Skin of body (tissue), 1 donor: ENCODE measurements at regions not wholly inside any gene's neighbourhood (a gene's known extent, or its start where the extent isn't known, plus 50 kb on each side); places are given as distances from the start of the nearest gene placed in this dataset.
"Not testable (repeated sequence)": the region's sequence is repeated elsewhere in the genome, so short reads cannot be mapped to it uniquely, and the experiment has no call there.

Experiments
- DNase-seq: peaks from one replicate; lab custom pipeline; 2025; lab: John Stamatoyannopoulos, UW

GRCh38 chr1:89436856-89437255, 73.0 kb downstream of the GBP6 start:
- no peak for DNase-seq

- DNase-seq: not testable (repeated sequence)
Observed at GRCh38 chr1:89438301-89438700, 74.4 kb downstream of the GBP6 start.

- no peak for DNase-seq
Observed at GRCh38 chr1:89440911-89441310, 77.1 kb downstream of the GBP6 start.

GRCh38 chr1:89444791-89445190, 79.8 kb upstream of the LRRC8B start:
- no peak for DNase-seq

GRCh38 chr1:89451011-89451410, 73.6 kb upstream of the LRRC8B start:
- no peak for DNase-seq

DNA sequence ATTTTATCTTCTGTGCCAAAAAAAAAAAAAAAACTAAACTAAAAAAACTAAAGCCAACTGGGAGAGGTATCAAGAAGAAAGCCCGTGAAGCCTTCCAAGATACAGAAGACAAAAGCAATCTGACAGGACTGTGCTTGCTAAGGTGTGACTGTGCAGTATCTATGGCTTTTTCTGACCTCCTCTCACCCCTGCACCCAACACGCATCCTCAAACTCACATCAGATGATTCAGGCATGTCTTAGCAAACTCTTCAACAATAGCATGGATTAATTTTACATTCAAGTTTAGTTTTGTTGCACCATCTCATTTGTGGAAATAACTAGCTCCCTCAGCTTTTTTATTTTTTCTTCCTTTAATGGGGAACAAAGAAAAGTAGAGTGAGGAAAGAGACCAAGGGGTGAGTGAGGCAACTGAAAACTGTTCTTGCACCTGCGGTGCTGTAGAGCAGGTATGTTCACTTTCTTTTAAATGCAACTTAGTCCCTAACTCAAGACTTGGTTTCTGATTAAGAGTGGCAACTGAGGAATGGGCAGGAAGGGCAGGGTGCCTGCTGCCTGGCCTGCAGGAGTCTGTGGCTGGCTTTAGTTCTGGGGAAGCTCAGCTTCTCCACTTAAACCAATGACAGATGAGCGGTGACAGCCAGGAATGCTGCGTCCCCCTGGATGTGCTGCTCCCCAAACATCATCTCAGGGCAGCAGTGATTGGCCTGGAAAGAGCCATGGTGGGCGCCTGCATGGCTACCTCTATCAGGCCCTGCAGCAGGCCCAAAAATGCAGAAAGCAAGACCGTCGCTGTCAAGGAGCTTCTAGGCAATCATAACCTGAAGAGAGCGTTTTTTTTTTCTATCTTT, 71.3 kb upstream of the LRRC8B start:
- DNase-seq: no peak

GRCh38 chr1:89454845-89455521, 69.6 kb upstream of the LRRC8B start:
- peak; percentile 9 for DNase-seq

- DNase-seq: no peak
Observed at GRCh38 chr1:89457046-89457445, 67.6 kb upstream of the LRRC8B start.

DNA sequence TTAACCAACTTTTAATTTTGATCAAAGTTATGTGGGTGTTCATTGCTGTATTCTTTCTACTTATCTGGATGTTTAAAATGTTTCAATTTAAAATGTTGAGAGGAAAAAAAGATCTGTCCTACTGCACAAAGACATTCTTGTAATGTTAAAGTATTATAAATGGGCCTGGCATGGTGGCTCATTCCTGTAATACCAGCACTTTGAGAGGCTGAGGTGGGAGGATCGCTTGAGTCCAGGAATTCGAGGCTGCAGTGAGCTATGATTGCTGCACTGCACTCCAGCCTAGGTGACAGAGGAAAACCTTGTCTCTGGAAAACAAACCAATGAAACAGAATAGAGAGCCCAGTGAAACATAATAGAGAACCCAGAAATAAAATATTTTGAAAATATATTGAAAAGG, 65.5 kb upstream of the LRRC8B start:
- no peak for DNase-seq

GRCh38 chr1:89460325-89460724, 64.3 kb upstream of the LRRC8B start:
- DNase-seq: no peak

DNA sequence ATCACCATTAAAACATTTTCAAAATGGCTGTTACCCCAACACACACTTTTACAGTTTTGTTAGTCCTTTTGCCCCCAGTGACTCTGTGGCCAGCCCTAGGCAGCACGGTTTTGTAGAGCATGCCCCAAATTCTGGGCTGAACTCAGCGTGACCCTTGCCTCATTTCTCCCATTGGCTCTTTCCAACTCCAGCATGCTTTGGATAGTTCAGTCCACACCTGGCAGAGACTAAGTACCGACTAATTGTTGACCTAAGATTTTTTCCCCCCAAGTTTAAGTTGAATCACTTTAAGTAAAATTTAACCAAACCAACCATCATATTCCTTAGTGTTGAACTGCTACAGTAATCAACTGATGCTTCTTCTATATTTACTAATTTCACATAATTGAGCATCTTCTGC, 62.4 kb upstream of the LRRC8B start:
- no peak for DNase-seq

- no peak for DNase-seq
Observed at GRCh38 chr1:89464008-89464407, 60.6 kb upstream of the LRRC8B start.

DNA sequence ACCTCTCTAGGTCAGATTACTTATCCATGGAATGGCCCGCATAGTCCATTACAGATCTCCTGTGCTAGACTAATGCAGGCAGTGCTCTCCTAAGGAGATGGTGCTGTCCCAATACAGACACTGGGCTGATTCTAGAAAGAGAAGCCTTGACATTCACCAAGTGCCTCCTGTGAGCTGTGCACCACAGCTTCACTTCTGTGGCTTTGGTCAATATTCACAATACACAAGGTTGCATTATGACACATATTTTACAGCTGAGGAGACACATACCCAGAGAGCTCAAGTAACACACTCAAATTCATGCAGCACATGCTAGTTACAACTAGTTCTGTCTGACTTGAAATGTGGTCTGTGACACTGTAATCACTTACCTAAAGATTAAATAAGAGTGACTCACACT, 59.4 kb upstream of the LRRC8B start:
- no peak for DNase-seq

DNA sequence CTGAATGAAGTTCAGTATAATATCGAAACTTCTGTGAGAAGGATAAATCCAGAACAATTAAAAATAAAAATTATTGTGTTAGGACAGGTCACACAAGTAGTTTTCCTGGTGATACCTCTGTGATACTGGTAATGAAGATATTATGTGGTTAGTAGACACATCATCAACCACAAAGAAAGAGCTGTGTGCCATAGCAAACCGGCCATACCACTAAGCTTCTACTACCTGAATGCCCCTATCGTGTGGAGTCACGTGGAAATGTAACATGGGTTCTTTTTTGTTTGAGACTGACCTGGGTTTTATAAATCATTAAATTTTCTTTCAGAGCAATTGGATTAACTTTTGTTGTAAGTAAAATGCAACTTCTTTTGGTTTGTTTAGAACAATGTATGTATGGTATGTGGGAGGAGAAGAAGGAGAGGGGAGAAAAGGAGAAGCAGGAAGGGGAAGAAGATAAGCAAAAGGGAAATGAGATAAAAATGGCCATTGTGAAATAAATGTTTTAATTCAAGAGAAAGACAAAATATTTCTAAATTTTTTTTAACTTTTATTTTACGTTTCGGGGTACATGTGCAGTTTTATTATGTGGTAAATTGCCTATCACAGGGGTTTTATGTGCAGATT, 58.2 kb upstream of the LRRC8B start:
- DNase-seq: no peak

DNA sequence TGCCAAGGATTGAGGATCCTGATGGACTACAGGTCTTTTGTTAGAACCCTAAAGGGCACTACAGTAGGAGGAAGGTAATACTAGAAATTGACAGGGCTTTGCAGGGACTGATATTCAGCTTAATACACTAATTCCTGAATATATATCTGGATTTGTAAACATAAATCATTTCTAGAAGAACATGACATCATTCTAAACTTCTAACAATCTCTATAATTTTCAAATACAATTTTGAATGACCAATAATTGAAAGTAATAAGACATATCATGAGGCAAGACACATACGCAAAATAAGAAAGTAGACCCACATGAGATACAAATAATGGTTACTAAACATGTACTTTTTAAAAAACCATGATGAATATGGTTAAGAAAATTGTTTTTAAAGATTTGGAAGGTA, 52.4 kb upstream of the LRRC8B start:
- DNase-seq: no peak

DNA sequence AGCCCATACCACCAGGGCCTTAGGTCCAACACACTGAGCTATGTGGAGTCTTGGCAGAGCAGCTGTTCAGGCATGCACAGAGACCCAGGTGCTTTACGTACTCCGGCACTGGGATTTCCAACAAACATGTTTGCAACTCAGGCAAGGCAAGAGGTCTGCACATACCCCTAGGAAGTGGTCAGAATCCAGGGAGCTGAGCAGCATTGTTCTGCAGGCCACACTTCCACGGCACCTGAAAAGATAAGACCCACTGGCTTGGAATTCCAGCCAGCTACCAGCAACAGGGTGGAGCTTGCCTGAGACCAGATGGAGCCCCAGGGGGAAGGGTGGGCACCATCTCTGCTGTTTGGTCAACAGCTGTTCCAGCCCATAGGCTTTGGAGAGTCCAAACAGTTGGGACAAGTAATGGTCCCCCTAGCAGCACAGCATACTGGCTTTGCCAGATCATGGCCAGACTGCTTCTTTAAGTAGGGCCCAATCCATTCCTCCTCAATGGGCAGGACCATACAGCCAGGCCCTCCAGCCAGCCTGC, 51.7 kb upstream of the LRRC8B start:
- no peak for DNase-seq
